ENCODE measurements at regions not wholly inside any gene's neighbourhood (a gene's known extent, or its start where the extent isn't known, plus 50 kb on each side); places are given as distances from the start of the nearest gene placed in this dataset.
"Not testable (repeated sequence)": the region's sequence is repeated elsewhere in the genome, so short reads cannot be mapped to it uniquely, and the experiment has no call there.

DNA sequence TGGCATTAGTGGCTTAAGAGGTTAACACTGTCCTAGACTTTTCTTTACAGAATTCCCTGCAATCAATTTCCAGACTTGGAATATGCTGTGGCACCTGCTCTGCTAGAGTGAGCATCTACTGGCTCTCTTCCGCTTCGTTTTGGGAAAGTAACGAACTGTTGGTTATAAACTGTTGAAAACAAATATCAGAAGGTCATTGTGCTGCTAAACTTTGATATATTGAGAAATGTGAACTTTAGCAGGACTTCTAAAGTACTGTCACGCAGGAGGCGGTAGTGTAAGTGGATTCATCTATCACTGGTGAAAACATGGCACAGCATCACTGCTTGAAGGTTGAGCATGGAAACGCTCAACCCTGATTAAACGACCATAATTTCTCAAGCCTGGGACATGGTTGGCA lies 348.9 kb downstream of the FLRT2 start:
- no peak for DNase-seq (ENCODE audit: low read depth)

DNA sequence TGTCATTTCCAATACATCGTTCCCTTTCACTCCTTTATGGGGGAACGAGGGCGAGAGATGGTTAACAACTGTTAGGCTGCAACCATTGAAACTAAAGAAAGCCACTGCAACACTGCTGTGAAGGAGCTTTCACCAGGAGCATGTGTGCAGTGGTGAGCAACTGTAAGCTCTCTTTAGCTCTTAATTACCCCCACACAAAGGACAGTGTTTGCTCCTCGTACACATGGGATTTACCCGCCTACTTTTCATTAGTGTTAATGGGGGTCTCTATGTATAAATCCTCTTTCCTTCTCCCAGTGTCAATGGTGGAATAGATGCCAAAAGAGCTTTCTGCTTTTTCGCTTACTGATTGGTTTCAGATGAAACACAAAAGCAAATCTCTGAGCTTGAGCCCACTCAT lies 343.1 kb downstream of the FLRT2 start:
- no peak for DNase-seq (ENCODE audit: low read depth)

DNA sequence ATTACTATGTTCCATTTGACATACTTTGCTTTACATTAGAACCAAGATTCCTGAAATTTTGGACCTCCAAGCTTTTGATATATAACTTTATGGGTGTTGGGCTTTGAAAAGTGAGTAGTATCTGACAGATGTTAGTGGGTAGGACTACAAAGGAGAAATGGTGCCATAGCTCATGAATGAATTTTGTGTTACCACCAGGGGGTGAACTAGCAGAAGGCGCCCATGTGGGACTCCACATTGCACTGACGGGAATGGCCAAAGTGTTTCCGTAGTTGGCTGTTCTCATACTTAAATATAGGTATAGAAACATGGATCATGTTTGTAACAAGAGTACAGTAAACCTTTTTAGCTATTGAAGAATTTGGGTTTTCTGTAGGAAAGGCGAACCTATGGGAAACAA lies 337.5 kb downstream of the FLRT2 start:
- DNase-seq (ENCODE audit: low read depth), result no peak

DNA sequence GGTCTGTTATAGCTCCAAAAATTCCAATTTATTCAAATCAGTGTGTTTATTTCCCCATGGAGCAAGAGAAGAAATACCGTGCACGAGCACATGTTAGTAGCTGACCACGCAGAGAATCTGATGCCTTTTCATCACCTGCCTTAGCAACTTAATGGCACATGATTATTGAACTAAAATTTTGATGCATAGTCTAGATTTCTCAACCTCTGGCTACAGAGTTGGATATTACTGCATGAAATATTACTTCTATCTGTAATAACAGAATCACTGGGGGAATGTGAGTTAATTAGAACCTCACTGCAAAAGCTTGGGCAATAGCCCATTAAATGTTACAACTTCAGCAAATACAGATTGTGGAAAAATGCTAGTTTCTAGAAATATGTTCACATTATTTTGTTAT lies 335.8 kb downstream of the FLRT2 start:
- no peak for DNase-seq (ENCODE audit: low read depth)

DNA sequence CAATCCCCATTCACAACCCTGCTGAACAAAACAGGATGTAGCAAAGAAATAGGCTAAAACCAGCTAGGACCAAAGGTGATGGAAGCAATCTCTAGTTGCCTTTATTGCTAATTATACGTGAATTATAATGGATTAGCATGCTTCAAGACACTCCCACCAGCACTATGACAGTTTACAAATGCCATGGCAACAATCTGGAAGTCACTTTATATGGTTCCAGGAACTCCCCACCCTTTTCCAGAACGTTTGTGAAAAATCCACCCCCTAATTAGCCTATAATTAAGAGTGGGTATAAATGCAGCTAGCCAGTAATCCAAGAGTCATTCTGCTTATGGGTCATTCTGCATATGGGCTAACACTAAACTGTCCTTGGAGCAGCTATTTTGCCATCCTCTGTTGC lies 328.7 kb downstream of the FLRT2 start:
- no peak for DNase-seq (ENCODE audit: low read depth)

DNA sequence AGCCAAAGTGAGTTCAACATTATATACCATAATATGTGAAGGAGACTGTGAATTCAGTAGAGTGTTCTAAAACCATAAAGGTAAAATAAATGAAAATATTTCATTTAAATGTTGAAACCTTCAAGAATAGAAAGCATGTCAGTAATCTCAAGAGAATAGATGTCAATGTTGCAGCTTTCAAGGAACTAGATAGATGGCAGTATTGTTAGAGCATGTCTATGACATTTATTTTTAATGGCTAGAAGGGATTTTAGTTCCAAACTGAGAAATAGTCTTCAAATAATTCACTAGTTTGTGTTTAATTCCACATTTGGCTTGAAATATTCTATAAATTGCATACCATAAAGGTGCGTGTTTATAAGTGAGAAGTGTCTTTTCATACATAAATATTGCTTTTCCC lies 326.5 kb downstream of the FLRT2 start:
- no peak for DNase-seq (ENCODE audit: low read depth)

DNA sequence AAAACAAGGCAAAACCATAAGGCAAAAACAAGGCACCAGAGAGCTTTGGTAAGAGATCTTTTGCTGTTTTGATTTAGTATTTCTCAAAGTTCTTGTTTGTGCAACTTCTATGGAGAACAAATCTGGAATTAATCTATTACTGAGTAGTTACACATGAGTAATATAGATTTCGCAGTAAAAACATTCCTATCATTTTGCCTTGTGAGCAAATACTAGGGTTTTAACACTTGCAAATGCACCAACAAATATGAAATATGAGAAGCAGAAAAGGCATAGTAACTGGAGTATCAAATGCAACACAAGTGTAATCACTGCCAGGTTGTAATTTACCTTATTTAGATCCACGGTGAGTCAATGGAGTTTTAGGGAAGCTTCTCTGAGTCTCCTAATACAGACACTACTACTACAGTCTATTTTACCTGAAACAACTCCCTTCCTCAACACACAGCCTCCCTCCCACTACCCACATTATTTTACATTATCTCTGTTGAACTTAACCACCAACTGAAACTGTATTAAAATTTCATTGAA lies 324.1 kb downstream of the FLRT2 start:
- DNase-seq (ENCODE audit: low read depth), result no peak

DNA sequence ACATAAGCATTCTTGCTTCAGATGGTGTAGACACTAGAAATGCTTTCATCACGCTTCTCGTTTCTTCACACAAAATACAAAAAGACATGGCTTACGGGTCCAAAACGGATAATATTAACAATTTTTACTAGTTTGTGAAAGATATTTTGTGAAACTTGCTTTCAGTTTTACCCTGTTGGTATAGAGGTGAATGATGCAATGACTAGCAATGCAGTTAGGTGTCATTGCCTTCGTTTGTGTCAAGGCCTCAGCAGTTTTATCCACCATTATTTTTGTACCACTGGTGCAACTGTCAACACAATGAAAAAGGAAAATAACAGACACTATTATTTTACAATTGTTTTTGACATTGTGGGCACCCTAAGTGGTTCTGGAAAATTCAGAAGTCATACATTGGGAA lies 323.0 kb downstream of the FLRT2 start:
- DNase-seq (ENCODE audit: low read depth), result no peak

DNA sequence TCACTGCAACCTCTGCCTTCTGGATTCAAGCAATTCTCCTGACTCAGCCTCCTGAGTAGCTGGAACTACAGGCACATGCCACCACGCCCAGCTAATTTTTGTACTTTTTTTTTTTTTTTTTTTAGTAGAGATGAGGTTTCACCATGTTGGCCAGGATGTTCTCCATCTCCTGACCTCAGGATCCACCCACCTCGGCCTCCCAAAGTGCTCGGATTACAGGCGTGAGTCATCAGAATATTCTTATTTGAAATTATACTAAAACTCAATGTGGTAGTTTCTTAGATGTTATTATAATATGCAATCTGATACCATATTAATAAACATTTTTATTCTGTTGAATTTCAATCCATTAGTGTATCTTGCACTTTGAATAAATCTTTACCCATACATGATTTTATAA lies 322.2 kb downstream of the FLRT2 start:
- not testable (repeated sequence) for DNase-seq (ENCODE audit: low read depth)

DNA sequence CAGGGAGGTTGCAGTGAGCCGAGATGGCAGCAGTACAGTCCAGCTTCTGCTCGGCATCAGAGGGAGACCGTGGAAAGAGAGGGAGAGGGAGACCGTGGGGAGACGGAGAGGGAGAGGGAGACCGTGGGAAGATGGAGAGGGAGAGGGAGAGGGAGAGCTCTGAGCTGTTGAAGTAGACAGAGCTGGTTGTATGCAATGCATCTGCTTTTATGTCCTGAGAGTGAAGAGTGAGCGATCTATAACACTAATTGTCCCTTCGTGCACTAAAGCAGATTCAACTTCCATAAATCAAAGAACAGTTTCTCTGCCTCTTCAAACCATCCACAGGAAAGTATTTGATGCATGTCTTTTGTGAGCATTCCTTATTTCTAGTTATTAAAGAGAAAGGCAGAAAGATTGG lies 300.6 kb downstream of the FLRT2 start:
- DNase-seq (ENCODE audit: low read depth), result not testable (repeated sequence)

DNA sequence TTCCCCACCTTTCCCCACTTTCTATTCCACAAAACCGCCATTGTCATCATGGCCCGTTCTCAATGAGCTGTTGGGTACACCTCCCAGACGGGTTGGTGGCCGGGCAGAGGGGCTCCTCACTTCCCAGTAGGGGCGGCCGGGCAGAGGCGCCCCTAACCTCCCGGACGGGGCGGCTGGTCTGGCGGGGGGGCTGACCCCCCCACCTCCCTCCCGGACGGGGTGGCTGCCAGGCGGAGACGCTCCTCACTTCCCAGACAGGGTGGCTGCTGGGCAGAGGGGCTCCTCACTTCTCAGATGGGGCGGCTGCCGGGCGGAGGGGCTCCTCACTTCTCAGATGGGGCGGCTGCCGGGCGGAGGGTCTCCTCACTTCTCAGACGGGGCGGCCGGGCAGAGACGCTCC lies 299.7 kb downstream of the FLRT2 start:
- not testable (repeated sequence) for DNase-seq (ENCODE audit: low read depth)

DNA sequence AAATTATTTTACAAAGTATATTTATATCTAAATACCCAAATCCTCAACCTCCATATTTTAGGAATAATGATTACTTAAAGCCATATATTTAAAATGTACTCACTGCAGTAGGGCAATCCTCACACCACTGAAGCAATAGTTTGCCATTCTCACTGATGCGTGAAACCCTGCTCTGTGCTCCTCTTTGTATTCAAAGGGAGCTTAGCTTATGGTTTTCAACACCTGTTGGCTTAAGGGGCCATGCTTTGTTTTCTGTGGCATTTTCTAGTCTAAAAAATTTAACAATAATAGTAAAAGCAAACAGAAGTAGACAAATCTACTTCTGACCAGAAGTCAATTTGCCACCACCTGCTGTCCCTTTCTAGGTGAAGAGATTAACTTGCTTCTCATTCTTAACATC lies 294.6 kb downstream of the FLRT2 start:
- DNase-seq (ENCODE audit: low read depth), result no peak

DNA sequence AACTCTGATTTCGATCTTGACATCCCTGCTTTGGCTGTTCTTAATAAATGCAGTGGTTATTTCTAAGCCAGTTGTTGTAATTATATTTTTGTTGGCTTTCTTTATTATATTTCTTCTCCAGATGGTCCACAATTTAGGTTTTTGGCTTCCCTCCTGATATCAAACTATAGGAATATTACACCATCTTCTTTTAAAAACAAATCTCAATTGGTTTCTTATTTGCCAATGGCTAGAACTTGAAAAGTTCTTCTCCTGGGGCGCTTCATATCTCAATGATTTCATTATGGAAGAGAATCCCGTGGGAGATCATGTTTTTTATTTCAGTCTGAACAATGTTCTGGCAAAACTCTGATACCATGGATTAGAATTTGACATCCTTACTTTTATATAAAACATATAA lies 292.3 kb downstream of the FLRT2 start:
- no peak for DNase-seq (ENCODE audit: low read depth)

DNA sequence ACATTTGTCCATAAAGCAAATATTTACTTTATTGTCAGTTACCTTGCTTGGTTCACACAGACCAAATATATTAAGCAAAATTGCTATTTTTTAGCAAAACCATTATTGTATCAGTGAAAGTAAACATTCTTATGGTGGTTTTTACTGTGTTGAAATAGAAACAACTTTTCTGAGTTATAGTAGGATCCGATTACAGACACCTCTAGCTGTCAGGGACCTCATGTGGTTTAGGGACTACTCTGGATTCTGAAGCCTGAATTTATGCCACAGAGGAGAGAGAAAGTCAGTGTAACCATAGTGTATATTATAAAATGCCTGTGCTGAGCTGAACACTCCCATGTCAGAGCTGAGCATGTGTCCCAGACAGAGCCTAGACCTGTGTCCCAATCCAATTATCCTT lies 287.5 kb downstream of the FLRT2 start:
- no peak for DNase-seq (ENCODE audit: low read depth)

DNA sequence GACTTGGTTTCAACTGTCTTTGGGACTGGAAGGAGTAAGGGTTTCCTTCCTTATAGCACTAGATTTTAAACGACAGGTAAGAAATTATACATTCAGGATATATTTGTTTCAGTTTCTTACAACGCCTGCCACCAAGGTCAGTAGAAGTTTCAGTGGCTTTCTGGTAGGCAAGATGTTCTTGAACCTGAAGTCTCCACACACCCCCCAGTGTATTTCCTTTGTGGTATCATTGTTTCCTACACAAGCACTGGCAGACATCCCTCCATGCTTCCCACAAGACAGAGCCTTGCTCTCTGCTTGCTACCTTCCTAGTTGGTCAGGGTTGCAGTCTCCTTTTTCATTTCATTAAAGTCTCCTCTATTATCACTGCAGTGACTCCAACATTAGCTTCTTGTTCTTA lies 283.1 kb downstream of the FLRT2 start:
- no peak for DNase-seq (ENCODE audit: low read depth)

DNA sequence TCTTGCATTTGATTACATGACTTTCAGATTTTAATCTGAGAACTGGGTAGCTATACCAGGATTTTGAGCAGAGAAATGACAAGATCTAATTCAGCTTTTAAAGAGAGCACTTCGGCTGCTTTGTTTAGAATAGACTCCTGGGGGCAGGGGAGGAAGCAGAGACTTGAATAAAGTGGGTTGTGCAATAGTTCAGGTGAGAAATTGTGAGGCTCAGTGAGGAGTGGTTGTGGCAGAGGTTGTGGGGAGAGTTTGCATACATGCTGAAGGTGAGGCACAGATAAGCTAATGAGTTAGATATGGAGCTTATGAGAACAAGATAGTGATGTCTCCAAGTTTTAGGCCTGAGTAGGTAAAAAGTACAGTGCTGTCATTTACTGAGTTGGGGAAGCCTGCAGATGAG lies 281.4 kb downstream of the FLRT2 start:
- DNase-seq (ENCODE audit: low read depth), result no peak

DNA sequence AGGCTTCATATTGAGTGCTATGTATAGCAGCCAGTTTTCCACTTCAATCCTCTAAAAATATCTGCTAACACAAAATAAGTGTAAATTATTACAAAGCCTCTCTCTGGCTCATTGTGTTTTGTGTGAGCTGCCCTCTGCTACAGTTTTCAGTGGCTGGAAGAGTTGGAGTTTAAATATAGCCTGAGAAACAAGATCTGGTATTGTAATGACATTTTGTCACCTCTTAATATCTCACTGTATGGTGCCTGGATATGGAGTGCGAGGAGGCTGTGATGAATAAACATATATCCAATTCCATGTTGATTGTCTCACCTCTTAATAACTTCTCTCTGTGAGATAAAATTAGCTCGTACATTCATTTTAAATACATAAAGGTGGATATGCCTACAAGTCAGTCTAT lies 269.7 kb downstream of the FLRT2 start:
- no peak for DNase-seq (ENCODE audit: low read depth)

DNA sequence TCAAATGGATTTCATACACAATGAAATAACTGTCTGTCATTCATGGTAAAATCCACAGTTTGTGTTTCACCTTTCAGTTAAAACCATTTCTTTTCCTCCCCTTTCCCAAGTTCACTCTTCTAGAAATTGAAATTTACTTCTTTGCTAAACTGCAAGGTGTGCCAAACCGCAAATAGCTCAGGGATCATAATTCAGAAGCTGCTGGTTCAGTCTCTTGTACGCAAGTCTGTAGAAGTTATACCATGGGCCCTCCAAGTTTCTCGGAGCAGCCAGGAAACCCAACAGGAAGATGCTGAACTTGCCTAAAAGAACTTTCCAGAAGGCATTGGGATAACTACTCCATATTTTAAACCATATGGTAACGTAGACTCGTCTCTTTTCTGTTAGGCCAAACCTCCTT lies 268.9 kb downstream of the FLRT2 start:
- DNase-seq (ENCODE audit: low read depth), result no peak

DNA sequence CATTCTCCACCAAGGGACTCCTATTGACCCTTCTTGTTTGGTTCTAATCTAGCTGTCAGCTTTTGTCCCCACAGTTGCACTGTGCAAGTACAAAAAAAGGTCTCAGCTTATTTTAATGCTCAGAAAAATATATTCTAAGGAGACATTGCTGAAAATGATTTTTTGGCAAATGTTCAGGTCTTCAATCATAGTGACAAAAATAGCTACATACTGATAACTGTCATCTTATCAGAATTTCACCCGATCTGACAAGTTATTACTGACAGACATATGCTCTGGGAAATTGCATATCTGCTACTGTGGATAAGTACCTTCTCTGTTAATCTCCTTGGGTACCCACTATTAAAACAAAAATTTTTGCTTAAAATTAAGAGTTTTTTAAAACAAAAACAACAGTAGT lies 263.6 kb downstream of the FLRT2 start:
- DNase-seq (ENCODE audit: low read depth), result no peak

DNA sequence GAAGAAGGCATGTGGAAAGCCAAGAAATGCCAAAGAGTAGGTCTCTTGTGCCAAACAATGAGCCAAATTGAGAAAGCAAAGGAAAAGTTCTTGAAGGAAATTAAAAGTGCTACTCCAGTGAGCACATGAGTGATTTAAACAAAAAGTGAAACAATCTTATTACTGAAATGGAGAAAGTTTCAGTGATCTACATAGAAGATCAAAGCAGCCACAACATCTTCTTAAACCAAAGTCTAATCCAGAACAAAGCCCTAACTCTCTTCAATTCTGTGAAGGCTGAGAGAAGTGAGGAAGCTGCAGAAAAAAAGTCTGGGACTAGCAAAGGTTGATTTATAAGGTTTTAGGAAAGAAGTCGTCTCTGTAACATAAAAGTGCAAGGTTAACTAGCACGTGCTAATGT lies 259.6 kb downstream of the FLRT2 start:
- DNase-seq (ENCODE audit: low read depth), result no peak

DNA sequence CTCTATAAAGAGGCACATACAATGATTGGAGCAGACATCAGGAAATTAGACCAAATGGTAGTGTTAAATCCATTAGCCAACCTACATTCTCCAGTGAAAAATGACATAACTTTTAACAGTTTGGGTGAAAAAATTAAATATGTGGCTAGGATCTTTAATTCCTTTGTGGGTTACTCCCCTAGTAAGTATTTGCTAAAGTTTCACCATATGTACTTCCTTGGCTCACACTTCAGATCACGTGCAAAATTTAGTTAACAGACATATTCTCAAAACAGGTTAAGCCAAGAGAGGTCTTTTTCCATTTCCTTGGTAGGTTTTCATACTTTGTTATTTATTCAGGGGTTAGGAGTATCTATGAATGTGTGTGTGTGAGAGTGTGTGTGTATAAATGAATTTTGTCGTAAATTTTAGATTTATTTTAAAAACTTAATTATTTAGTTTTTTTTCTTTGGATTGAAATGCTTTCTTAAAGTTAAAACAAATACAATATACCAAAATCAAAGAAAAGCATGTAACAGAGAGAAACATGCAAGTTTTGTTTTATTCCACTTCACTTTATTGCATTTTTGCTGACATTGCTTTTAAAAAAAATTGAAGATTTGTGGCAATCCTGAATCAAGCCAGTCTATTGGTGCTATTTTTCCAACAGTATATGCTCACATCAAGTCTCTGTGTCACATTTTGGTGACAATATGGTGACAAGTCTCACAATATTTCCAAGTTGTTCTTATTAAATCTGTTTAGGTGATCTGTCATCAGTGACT lies 258.7 kb downstream of the FLRT2 start:
- no peak for DNase-seq (ENCODE audit: low read depth)

DNA sequence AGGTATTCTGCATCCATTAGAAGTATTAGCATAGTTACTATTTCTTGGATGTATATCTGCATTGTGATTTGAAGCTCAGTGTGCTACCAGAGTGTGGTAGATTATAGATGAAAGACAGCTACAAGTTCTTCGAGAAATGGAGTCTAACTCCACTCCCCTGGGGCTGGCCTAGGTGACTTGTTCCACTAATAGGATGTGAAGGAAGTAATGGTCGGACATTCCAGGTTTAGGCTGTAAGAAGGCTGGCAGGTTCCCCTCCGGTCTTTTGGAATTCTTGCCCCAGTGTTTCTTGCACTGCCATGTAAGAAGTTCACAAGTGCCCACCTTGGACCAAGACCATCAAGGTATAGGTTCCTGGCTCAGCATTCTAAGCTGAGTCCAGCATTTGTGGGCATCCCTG lies 236.4 kb downstream of the FLRT2 start:
- no peak for DNase-seq (ENCODE audit: low read depth)

DNA sequence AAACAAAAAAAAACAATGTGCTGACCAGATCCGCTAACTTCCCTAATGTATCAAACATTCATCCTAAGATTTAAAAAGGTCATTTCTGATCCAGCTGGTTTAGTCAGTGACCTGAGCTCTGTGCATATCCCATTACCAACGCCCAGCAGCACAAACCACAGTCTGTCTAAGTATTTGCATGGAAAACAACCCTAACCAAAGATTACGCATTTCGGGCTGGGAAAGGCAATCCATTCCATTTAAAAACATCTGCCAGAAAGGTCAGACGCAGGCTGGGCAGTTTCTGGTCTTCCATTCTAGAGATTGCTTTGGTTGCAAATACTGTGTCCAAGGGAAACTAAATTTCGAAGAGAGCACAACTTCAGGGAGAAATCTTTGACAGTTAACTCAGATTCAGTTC lies 234.9 kb downstream of the FLRT2 start:
- no peak for DNase-seq (ENCODE audit: low read depth)

DNA sequence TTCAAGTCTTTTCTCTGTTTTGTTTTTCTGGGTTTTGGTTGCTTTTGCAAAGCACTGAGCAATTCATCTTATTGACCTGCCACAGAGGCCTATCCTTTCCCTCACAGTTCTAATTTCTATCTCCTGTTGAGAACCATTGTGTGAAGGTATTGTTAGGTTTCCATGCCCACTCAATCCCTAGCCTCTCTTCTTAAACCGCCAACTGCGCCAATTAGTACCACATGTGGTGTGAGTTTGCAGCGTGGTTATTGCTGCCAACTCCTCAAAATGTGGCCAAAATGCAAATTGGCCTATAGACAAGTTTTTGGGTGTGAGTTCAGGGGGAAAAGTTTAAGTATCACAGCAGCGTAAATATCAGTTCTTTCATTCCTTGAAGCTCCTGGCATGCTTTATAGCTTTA lies 232.6 kb downstream of the FLRT2 start:
- no peak for DNase-seq (ENCODE audit: low read depth)

Measured in stimulated activated CD8-positive, alpha-beta memory T cell treated with anti-CD3 and anti-CD28 coated beads, Interleukin-12 subunit alpha, Interleukin-12 subunit beta, amount 100 ng/mL, for 1 hour (primary cell).